Psoas muscle (tissue), 7 donors: ENCODE measurements at regions not wholly inside any gene's neighbourhood (a gene's known extent, or its start where the extent isn't known, plus 50 kb on each side); places are given as distances from the start of the nearest gene placed in this dataset.

Experiments used
- ATAC-seq, 4 donors: fragments of 200-7000 bp; cut with Tn5 transposase; one replicate each; pipeline ENCODE4 v1.9.1; 2020; ENCODE audit warnings: moderate library complexity in 3 of 4, mild to moderate bottlenecking in 2 of 4
- DNase-seq, 2 donors: peaks; one replicate each; pipeline ENCODE4 v3.0.0-alpha.2; 2020
- H3K27ac ChIP-seq: fragments of 200-600 bp; one replicate; pipeline ENCODE4 v1.8.0; 2022
- H3K27me3 ChIP-seq, 3 donors: fragments of 200-600 bp in 1 of 3; one replicate each; pipeline versions ENCODE4 v1.6.1 to v1.8.0; 2013 to 2022; ENCODE audit warnings: low read length in 2 of 3, mild to moderate bottlenecking in 2 of 3, moderate library complexity in 1 of 3; ENCODE audit not compliant: insufficient read depth in 3 of 3
- H3K36me3 ChIP-seq, 2 donors: fragments of 200-600 bp in 1 of 2; one replicate each; pipeline versions ENCODE4 v1.6.1 to v1.8.0; 2013 to 2022; ENCODE audit warnings: low read depth in 1 of 2, mild to moderate bottlenecking in 1 of 2, moderate library complexity in 1 of 2; ENCODE audit not compliant: insufficient read depth in 1 of 2
- H3K4me1 ChIP-seq: fragments of 200-600 bp; one replicate; pipeline ENCODE4 v1.8.0; 2022
- H3K4me3 ChIP-seq: fragments of 200-600 bp; one replicate; pipeline ENCODE4 v1.8.0; 2022; ENCODE audit warnings: mild to moderate bottlenecking
- H3K9me3 ChIP-seq: fragments of 200-600 bp; one replicate; pipeline ENCODE4 v1.8.0; 2022
- CTCF ChIP-seq: fragments of 200-600 bp; IDR thresholded peaks from one replicate; pipeline ENCODE4 v1.8.0; 2022; ENCODE audit warnings: antibody characterized with exemption
- WGBS, 3 donors: extraction: QIAGEN DNeasy Blood & Tissue Kit; methylation state at CpG; one replicate each; pipeline versions ENCODE4 v1.1.6 to v1.1.7; 2013; 5-methylcytosine and 5-hydroxymethylcytosine counted together
- intact Hi-C, 2 donors: fragments of 100-400 bp; cut with DNase I; formaldehyde crosslinking; loops; one replicate each; pipeline versions ENCODE4 v1.11.0 to v1.14.2; 2022
- donor health status: healthy with polysubstance abuse.
- donor health status: DM: no; HTN: no; CAD: no; lungs with moderate emphysema.
- donor health status: Bipolar disorder and iron deficiency.
- donor health status: healthy.
- donor health status: DM: yes; HTN: yes; CAD: no.
- donor health status: DM: no; HTN: no; CAD: no.
- donor health status: DM: yes; HTN: yes; CAD: no.

- no peaks in the 10 kb centered on the region for H3K27me3 ChIP-seq
- no peak overlapping the region for H3K27ac ChIP-seq
- ATAC-seq = no peak
- TF ChIP-seq CTCF = no peak
- no peaks in the 10 kb centered on the region for H3K36me3 ChIP-seq
- no peaks in the 10 kb centered on the region for H3K4me1 ChIP-seq
- DNase-seq = no peak
- intact Hi-C loops = no loop called here
- H3K4me3 ChIP-seq = no peak overlapping the region
- H3K9me3 ChIP-seq = no peaks in the 10 kb centered on the region
- 96 to 98% (median 97%) methylated on average over 5 of the region's 5 CpGs for WGBS, 3 donors
These were observed 64.3 kb upstream of the CITED2 start for GRCh38 chr6:139438775-139439174.

GRCh38 chr6:139436957-139437348 is 62.5 kb upstream of the CITED2 start:
- Histone ChIP-seq H3K27ac (no peak overlapping the region), H3K4me3 (no peak overlapping the region), H3K36me3 (no peaks in the 10 kb centered on the region), H3K9me3 (no peaks in the 10 kb centered on the region), H3K4me1 (no peaks in the 10 kb centered on the region), H3K27me3 (no peaks in the 10 kb centered on the region)
- ATAC-seq (no peak), DNase-seq (no peak)
- intact Hi-C loops = no loop called here
- TF ChIP-seq CTCF = no peak
- 93 to 98% (median 96%) methylated on average over 3 of the region's 3 CpGs for WGBS, 3 donors

GRCh38 chr6:139436200-139436956 is 61.9 kb upstream of the CITED2 start:
- no peaks in the 10 kb centered on the region for H3K9me3 ChIP-seq
- H3K27me3 ChIP-seq = no peaks in the 10 kb centered on the region
- DNase-seq (no peak), ATAC-seq (no peak)
- no peaks in the 10 kb centered on the region for H3K36me3 ChIP-seq
- H3K4me1 ChIP-seq = no peaks in the 10 kb centered on the region
- H3K27ac ChIP-seq = no peak overlapping the region
- TF ChIP-seq CTCF = no peak
- intact Hi-C loops = no loop called here
- WGBS, 3 donors = 75 to 77% (median 76%) methylated on average over 7 of the region's 7 CpGs
- H3K4me3 ChIP-seq = no peak overlapping the region

- WGBS, 3 donors = 17 to 33% (median 28%) methylated on average over 2 of the region's 2 CpGs
- TF ChIP-seq CTCF = no peak
- Histone ChIP-seq H3K4me1 (no peaks in the 10 kb centered on the region), H3K4me3 (no peak overlapping the region), H3K27me3 (no peaks in the 10 kb centered on the region), H3K27ac (no peak overlapping the region), H3K9me3 (no peaks in the 10 kb centered on the region), H3K36me3 (no peaks in the 10 kb centered on the region)
- DNase-seq = no peak
- no peak for ATAC-seq
- intact Hi-C loops = no loop called here
These were observed 59.4 kb upstream of the CITED2 start for GRCh38 chr6:139433631-139434419.
